Testis (tissue), 2 donors: ENCODE measurements at regions not wholly inside any gene's neighbourhood (a gene's known extent, or its start where the extent isn't known, plus 50 kb on each side); places are given as distances from the start of the nearest gene placed in this dataset.

Experiments used
- DNase-seq: peaks from one replicate; pipeline ENCODE4 v3.0.0-alpha.2; 2019
- H3K27ac ChIP-seq, 2 donors: fragments of 200-600 bp; sonication (generic); one replicate each; pipeline ENCODE4 v1.5.1; 2019
- H3K27me3 ChIP-seq: fragments of 200-600 bp; sonication (generic); one replicate; pipeline ENCODE4 v1.5.1; 2019
- H3K36me3 ChIP-seq: fragments of 200-600 bp; sonication (generic); one replicate; pipeline ENCODE4 v1.5.1; 2017; ENCODE audit warnings: low read depth; ENCODE audit errors: missing control alignments
- H3K4me1 ChIP-seq: fragments of 200-600 bp; sonication (generic); one replicate; pipeline ENCODE4 v1.5.1; 2019
- H3K4me3 ChIP-seq, 2 donors: fragments of 200-600 bp; sonication (generic); one replicate each; pipeline ENCODE4 v1.5.1; 2017 to 2019
- H3K9me3 ChIP-seq: fragments of 200-600 bp; sonication (generic); one replicate; pipeline ENCODE4 v1.5.1; 2017
- POLR2A ChIP-seq: fragments of 450-650 bp; IDR thresholded peaks from one replicate; pipeline ENCODE4 v1.6.1; 2017; ENCODE audit warnings: antibody characterized with exemption, mild to moderate bottlenecking, moderate library complexity
- WGBS, 2 donors: methylation state at CpG; one replicate each; pipeline ENCODE4 v1.1.5; 2018; 5-methylcytosine and 5-hydroxymethylcytosine counted together
- intact Hi-C: fragments of 100-400 bp; cut with DNase I; formaldehyde crosslinking; loops from one replicate; pipeline ENCODE4 v1.15.1; 2023; ENCODE audit warnings: low total_unique reads
- TF ChIP-seq, protein P1 (sequence below), 3 experiments: fragments of 450-650 bp in 2 of 3; fragments of 200-600 bp in 1 of 3; sonication (generic) in 1 of 3; IDR thresholded peaks; one replicate each; pipeline ENCODE4 v1.5.1; 2016 to 2019; ENCODE audit warnings: antibody characterized with exemption in 3 of 3, mild to moderate bottlenecking in 2 of 3, moderate library complexity in 1 of 3

DNA sequence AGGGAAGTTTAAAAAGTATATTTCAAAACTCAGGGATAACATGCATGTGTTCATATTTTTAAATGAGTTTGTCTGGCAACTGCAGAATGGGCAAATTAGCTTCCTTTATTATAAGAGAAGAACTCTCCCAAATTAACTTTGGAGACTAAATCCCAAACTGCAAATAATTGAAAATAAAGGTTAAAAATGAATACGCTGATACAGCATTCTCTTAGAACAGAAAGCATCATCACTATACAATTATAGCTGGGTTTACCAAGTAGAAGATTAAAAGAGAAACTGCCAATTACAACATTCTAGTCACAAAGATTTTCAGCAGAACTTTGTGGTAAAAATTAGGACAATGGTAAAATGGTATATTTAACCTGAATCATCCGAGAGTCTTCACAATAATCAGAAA, 73.3 kb downstream of the OLFM4 start:
- Histone ChIP-seq H3K9me3 (no peaks in the 10 kb centered on the region), H3K4me3 (no peak overlapping the region), H3K27ac (no peak overlapping the region), H3K27me3 (no peaks in the 10 kb centered on the region), H3K4me1 (no peaks in the 10 kb centered on the region), H3K36me3 (no peaks in the 10 kb centered on the region)
- no peak for DNase-seq
- TF ChIP-seq POLR2A, result no peak
- TF ChIP-seq, protein P1, sequence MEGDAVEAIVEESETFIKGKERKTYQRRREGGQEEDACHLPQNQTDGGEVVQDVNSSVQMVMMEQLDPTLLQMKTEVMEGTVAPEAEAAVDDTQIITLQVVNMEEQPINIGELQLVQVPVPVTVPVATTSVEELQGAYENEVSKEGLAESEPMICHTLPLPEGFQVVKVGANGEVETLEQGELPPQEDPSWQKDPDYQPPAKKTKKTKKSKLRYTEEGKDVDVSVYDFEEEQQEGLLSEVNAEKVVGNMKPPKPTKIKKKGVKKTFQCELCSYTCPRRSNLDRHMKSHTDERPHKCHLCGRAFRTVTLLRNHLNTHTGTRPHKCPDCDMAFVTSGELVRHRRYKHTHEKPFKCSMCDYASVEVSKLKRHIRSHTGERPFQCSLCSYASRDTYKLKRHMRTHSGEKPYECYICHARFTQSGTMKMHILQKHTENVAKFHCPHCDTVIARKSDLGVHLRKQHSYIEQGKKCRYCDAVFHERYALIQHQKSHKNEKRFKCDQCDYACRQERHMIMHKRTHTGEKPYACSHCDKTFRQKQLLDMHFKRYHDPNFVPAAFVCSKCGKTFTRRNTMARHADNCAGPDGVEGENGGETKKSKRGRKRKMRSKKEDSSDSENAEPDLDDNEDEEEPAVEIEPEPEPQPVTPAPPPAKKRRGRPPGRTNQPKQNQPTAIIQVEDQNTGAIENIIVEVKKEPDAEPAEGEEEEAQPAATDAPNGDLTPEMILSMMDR (IDR thresholded peaks at IDR 0.05), result no peak
- 76 to 77% methylated on average over 2 of the region's 2 CpGs for WGBS, 2 donors
- intact Hi-C loops, result no loop called here

DNA sequence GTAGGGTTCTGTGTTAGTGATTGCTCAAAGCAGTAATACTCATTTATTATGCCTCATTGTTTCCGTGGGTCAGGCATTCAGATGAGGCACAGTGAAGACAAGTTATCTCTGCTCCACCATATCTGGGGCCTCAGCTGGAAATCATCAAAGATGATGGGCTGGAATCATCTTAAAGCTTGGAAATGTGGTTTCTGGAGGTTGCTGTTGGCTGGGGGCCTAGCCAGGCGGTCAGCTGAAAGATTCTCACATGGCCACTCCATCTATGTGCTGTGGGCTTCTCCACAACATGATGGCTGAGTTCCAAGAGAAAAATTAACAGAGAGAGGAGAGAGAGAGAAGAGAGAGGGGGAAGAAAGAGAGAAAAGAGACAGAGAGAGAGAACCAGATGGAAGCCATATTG, 75.5 kb downstream of the OLFM4 start:
- no peaks in the 10 kb centered on the region for H3K9me3 ChIP-seq
- no peak overlapping the region for H3K4me3 ChIP-seq
- 55 to 73% methylated on average over 2 of the region's 2 CpGs for WGBS, 2 donors
- H3K36me3 ChIP-seq, result no peaks in the 10 kb centered on the region
- no peaks in the 10 kb centered on the region for H3K27me3 ChIP-seq
- no peaks in the 10 kb centered on the region for H3K4me1 ChIP-seq
- TF ChIP-seq POLR2A, result no peak
- DNase-seq, result no peak
- no peak overlapping the region for H3K27ac ChIP-seq
- intact Hi-C loops, result no loop called here

DNA sequence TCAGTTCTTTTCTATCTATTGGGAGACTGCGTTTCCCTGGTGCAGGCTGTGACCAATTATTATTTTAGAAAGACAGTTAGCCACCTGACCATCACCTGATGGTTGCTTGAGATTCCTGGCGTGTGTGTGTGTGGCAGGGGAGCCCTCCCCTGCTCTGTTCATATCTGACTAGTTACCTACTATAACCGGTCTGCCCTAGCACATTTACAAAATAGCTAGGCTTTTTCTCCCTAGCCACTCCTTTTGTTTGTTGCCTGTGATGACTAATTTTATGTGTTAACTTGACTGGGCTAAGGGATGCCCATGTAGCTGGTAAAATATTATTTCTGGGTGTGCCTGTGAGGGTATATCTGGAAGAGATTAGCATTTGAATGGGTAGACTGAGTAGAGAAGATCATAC, 76.9 kb downstream of the OLFM4 start:
- no peak for TF ChIP-seq POLR2A
- TF ChIP-seq, protein P1 (IDR thresholded peaks at IDR 0.05), result no peak
- H3K4me3 ChIP-seq, result no peak overlapping the region
- DNase-seq, result no peak
- no peaks in the 10 kb centered on the region for H3K9me3 ChIP-seq
- H3K27me3 ChIP-seq, result no peaks in the 10 kb centered on the region
- intact Hi-C loops, result no loop called here
- WGBS, 2 donors, result 77 to 83% methylated on average over 3 of the region's 3 CpGs
- H3K4me1 ChIP-seq, result no peaks in the 10 kb centered on the region
- H3K27ac ChIP-seq, result no peak overlapping the region
- no peaks in the 10 kb centered on the region for H3K36me3 ChIP-seq

DNA sequence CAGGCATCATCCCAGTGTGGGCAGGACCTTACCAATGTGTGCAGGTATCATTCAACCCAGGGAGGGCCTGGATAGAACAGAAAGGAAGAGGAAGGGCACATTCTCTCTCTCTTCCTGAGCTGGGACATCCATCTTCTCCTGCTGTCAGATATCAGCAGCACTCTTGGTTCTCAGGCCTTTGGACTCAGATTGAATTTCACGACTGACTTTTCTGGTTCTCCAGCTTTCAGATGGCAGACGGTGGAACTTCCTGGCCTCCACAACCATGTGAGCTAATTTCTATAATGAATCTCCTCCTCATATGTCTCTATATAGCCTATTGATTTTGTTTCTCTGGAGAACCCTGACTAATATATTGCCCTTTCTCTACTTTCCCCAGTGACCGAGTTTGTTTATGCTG, 77.3 kb downstream of the OLFM4 start:
- H3K9me3 ChIP-seq, result no peaks in the 10 kb centered on the region
- H3K36me3 ChIP-seq, result no peaks in the 10 kb centered on the region
- WGBS, 2 donors, result 93 to 98% methylated on average over 3 of the region's 3 CpGs
- no peaks in the 10 kb centered on the region for H3K4me1 ChIP-seq
- intact Hi-C loops, result no loop called here
- H3K27me3 ChIP-seq, result no peaks in the 10 kb centered on the region
- TF ChIP-seq, protein P1 (IDR thresholded peaks at IDR 0.05), result no peak
- no peak for TF ChIP-seq POLR2A
- DNase-seq, result no peak
- H3K4me3 ChIP-seq, result no peak overlapping the region
- no peak overlapping the region for H3K27ac ChIP-seq

DNA sequence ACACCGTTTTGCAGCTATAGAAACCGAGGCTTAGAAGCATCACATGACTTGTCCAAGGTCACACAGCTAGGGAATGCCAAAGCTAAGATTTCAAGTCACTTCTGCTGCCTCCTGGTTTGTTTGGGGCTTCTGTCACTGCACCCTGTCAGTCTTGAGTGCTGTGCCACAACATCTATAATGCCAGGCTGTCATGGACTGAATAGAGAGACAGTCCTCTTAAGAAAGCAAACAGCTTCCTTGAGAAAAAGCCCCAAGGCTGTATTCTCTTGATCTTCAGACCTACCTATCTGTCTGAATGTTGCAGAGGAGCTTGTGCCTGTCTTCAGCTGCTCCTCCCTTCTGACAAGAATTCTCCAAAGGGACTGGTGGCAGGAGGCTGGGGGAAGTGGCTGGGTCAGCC, 81.6 kb downstream of the OLFM4 start:
- H3K9me3 ChIP-seq, result no peaks in the 10 kb centered on the region
- no peak for DNase-seq
- H3K4me1 ChIP-seq, result no peaks in the 10 kb centered on the region
- TF ChIP-seq POLR2A, result no peak
- TF ChIP-seq, protein P1 (IDR thresholded peaks at IDR 0.05), result no peak
- H3K36me3 ChIP-seq, result no peaks in the 10 kb centered on the region
- no peak overlapping the region for H3K4me3 ChIP-seq
- intact Hi-C loops, result no loop called here
- no peak overlapping the region for H3K27ac ChIP-seq
- no peaks in the 10 kb centered on the region for H3K27me3 ChIP-seq
- WGBS, 2 donors, result 81 to 88% methylated on average over 2 of the region's 2 CpGs
